Fibroblast of upper back skin (primary cell): ENCODE measurements at regions not wholly inside any gene's neighbourhood (a gene's known extent, or its start where the extent isn't known, plus 50 kb on each side); places are given as distances from the start of the nearest gene placed in this dataset.

Source experiments
- DNase-seq: peaks from one replicate; pipeline ENCODE4 v3.0.0-alpha.2; 2013

DNA sequence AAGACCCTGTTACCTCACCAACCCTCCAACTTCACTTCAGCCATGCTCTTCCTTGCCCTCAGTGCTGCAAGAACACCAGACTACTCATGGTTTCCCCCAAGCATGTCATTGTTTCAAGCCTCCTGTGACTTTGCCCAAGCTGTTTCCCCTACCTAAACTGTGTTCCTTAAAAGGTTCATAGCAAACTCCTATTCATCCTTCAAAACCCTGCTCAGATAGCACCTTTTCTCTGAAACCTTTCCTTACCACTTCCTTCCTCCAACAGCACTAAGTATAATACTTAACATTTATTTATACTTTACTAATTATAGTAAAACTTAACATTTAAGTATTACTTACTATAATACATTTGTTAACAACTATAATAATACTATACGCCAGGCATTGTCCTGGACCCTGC lies 136.2 kb downstream of the CCT6B start:
- DNase-seq: no peak

DNA sequence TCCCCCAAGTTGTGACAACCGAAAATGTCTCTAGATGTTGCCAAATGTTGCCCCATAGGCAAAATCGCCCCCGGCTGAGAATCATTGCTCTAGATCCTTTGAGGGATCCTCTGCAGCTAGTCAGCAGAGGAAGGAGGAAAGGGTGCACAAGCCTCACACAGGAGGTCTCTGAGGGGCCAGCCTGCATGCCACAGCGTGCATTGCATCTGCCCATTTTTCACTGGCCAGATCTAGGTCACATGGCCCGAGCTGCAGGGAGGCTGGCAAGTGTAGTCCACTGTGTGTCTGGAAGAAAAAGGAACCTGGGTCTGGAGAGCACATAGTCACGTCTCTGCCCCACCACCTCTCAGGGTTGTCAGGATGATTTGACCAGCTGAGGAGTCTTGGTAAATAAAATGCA lies 138.2 kb downstream of the CCT6B start:
- no peak for DNase-seq

DNA sequence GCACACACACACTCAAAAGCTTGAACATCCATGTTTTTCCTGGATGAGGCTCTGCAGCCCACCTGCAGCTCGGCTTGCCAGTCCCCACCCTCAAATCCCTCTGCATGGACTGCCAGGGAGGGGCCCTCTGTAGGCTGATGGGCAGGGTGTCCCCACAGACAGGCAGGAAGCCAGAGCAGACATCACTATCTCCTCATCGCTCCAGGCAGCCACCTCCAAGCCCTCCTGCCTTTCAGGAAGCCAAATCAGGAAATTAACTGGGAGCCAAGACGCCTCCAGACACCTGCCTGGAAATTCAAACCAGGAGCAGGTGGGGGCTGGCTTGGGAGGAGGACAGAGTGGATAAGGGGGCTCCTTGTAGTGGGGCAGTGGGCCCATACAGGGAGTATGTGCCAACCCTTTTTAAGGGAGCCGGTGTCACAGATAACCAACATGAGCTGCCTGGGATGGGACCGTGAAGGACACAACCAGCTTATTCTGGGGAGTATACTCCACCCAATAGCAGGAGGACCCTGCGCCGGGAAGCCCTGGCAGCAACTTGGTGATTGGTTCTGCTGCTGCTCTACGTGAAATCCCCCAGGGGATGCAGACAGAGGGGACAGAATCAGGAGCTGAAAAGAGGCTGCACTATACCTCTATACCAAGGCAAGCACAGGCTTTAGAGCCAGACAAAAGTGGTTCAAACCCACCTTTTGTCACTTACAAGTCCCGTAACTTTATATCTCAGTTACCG lies 139.1 kb downstream of the CCT6B start:
- DNase-seq: no peak

DNA sequence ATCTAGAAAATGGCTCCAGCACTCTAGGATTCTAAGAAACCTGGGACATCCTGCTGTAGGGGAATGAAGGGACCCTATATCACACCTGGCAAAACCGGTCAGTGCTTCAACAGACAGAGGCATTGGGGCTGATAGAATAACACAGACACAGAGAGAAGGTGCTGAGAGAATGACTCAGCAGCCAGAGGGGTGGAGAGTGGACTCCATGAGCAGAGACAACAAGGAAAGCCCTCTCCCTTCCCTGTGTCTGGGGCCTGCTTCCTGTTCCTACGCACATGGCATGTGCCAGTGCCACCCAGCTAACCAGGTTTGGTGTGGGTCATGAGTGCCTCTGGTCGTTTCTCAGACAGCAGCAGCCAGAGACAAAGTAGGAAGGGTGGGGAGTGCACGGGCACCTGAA lies 140.3 kb downstream of the CCT6B start:
- no peak for DNase-seq

DNA sequence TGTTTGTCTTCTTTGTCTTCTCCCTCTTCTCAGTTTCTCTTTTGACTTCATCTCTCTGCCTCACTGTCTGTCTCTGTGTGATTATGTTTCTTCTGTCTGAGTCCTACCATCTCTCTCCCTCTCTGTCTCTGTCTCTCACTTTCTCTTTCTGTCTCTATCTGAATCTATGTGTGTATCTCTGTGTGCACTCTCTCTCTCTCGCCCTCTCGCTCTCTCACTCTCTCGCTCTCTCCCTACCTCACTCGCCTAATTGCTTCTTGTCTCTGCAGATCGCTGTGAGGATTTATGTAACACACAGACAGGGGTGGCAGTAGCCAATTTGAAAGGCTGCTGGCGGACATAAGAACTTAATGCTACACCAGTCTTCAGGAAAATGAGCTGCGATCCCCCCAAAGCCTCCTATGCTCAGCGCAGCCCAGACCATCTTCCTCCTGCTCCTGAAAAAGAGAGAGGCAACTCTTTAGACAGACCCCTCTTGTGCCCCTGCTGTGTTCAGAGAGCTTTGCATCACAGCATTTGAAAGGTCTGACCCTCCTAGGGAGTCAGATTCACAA lies 140.9 kb downstream of the CCT6B start:
- DNase-seq: no peak

DNA sequence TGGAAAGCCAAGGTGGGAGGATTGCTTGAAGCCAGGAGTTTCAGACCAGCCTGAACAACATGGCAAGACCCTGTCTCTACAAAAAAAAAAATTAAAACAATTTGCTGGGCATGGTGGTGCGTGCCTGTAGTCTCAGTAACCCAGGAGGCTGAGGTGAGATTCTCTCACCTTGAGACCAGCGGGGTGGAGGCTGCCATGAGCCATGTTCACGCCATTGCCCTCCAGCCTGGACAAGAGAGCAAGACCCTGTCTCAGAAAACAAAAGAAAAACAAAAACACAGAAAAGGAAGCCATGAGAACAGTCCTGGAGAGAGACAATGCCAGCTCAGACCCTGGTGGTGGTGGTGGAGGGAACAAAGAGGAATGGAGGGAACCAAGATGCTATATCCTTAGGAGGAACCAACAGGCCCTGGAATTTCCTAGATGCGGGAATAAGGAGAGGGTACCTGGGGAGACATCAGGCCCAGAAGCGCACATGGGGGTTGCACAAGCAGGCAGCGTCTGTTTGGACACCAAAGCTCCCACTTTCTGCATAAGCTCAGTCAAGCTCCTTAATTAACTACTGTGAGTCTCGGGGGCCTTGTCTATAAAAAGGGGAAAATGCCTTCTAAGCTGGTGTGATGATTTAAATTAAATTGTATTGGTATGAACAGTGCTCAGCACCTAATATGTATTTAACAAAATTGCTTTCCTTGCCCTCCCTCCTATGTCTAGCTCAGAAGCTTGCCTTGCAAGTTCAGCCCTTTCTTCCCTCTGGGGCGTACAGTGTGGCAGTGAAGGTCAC lies 143.8 kb downstream of the CCT6B start:
- no peak for DNase-seq

DNA sequence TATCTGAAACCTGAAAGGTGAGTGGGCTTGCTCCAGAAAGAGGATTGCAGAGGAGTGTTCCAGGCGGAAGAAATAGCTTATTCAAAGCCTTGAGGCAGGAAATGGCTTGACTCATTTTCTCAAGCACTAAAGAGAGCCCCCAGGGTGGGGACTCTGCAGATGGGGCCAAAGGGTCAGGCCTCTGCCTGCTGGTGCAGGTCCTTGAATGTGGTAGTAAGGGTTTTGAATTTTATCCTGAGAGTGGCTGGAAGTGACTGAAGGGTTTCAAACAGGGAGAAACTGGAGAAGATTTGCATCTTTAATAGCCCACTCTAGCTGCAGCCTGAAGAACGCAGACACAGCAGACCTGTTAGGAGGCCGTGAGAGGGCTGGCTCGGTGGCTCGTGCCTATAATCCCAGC lies 144.4 kb downstream of the CCT6B start:
- no peak for DNase-seq

DNA sequence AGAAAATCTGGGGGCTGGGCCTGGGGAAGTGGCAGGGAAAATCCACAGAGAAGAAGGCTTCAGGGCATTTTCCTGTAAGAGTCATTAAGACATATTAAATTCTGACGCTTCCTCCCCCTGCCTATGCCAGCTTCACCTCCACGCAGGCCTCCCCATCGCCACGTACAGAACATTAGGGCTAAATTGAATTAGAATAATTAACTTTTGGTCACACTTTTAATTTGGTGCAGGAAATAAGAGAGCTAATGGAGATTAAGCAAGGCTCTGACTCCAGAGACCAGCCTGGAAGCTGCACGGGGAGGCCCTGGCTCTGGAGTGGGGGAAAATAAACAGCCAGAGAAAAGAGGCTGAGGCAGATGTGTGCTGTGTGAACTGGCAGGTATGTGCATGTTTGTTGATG lies 148.0 kb downstream of the CCT6B start:
- no peak for DNase-seq

DNA sequence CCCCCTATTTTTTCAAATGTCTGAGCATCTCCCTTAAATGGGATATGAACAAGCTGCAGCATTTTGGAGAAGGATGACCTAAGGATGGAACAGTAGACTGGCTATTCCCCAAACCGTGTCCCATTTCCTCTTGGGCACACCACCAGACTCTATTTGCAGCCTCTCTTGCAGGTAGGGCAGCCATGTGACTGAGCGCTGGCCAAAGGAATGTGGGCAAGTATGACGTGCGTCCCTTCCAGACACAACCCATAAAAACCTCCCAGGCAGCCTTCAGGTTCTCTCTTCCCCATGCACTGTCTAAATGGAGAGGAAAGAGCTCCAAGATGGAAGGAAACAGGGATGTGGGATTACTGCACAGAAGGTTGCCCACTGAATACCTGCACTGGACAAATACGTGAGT lies 149.7 kb downstream of the CCT6B start:
- DNase-seq: no peak

DNA sequence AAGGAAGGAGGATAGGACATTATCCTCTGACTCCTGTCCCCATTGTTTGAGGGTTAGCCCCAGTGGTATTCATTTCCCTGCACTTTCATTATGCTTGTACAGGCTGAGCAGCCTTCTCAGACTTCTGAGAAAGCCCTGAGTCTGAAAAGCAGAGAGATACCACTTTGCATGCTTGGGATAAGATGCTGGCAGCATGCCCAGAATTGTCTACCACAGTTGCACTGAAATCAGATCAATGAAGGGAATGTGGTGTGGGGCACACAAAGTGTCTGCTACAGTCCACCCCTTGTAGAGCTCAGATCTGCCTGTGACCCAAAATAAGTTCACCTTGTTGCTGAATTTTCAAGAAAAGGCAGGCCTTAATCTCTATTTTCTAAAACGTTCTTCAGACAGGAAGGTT lies 160.6 kb downstream of the CCT6B start:
- no peak for DNase-seq

DNA sequence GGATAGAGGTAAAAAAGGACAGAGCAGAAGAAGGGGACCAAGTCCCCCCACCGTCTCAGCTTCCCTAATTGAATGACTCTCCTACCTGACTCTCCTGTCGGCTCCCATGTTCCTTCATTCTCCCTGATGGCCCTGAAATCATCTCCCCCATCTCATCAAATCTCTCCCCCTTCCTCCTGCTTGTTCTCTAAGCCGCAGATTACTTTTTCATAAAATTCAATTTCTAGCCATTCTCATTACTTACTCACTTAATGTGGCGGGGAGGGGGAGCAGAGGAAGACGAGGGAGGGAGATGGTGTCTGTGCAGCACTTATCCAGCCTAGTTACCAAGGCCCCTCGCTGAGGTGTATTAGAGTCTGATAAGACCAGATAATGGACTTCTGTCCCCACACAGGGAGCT lies 161.5 kb downstream of the CCT6B start:
- DNase-seq: no peak

DNA sequence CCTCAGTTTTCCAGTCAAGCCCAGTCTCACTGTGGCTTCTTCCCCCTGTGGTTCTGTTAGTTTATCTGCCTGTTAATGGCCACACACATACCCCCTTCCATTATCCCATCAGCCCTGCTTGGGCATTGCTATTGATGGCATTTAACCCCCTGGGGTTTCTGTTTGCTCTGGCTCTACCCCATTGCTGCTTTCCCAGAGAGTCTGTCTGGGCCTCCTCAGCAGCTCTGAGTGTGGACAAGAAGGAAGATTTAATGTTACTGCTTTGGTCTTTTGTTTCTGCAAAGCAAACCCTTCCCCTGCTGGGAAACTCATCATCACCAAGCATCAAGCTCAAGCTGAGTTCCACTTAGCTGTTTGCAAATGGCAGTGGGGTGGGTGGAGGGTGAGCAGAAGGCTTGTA lies 162.7 kb downstream of the CCT6B start:
- no peak for DNase-seq

DNA sequence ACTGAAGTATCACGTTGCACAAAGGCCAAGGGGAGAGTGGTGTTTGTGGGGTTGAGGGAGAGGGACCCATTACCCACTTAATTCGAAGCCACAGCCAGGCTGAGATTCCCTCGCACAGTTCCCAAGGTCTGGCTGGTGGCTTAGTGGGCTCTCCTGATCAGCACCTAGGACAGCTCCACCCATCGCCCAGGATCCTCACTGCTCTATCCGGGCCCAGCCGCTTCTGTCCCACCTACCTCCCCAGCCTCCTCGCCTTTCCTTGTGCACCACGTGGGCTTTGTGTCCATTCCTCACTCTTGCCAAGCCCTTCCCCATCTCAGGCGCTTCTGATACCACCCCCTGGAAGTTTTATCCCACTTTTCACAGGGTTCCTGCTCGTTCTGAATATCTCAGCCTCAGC lies 163.5 kb downstream of the CCT6B start:
- peak; percentile 16 for DNase-seq

DNA sequence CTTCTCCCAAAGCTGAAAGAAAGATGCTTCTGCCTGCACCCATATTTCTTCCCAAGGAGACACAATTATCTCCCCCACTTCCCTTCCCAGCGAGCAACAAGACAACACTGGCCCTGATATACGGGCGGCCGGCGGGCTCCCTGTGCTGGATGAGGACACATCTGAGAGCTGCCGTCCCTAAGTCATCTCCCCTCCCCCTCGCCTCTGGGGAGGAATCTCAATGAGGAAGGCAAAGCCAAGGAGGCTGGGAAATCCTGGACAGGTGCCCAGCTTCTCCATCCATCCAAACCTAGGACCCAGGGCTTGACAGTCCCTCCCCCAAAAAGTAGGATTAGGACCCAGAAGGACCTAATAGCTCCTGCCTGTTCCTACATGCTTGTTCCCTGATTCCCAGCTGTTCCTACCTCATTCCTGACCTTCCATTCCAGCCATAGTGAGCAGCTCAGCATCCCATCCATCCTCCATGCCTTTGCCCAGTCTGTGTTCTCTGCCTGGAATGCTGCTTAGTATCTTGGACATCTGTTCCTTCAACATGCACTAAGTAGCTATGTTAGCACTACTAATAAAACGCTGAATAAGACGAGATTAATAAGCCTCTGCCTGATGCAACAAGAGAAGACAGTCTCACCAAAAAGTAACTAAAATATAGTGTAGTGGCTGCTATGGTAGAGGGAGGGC lies 167.9 kb downstream of the CCT6B start:
- no peak for DNase-seq

DNA sequence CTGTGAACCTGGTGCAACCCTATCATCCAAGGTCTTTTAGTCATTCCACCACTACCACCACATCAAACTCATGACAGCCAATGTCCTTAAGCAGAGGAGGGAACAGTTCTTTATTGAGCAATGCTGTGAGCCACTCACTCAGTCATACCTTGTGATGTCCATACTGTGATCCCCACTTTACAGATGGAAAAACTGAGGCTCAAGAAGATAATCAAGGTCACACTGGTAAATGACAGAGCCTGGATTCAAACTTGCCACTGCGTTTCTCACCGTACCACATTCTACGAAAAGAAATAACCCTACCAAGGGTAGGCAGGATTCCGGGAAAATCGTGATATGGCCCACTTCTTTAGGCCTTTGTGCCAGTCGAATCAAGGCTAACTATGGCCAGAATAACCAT lies 172.6 kb downstream of the CCT6B start:
- no peak for DNase-seq

DNA sequence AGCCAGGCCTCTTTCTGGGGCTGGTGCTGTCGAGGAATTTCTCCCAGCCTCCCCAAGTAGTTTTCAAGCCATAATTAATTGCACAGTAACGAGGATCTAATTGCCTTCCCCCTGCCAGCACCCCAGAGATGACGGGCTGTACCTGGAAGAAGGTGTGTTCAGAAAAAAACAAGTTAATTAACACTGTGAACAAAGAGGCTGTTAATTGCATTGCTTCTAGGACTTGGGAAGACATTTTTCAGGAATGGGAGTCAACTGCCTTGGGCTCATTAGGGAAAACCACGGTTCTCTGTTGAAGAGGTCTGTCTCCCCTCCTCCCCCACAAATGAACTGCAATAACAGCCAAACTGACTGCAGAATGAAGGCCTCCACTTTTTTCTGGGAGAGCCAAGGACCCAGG lies 176.7 kb downstream of the CCT6B start:
- no peak for DNase-seq

DNA sequence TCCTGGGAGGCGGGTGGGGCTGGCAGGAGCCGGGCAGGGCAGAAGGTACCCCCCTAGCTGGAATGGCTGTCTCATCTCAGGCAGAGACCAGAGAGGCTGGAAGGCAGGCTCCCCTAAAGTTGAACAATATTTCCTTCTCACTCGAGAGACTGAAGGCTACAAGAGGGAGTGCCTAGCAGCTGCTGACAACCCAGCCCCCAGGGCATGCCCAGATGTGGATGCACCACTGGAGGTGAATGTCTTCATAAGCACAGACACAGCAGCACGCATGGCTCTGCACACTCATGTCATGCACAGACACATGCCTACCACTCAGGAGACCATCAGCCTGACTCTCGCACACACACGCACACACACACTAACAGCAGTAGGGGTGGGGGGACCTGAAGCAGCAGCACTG lies 179.0 kb downstream of the CCT6B start:
- no peak for DNase-seq

DNA sequence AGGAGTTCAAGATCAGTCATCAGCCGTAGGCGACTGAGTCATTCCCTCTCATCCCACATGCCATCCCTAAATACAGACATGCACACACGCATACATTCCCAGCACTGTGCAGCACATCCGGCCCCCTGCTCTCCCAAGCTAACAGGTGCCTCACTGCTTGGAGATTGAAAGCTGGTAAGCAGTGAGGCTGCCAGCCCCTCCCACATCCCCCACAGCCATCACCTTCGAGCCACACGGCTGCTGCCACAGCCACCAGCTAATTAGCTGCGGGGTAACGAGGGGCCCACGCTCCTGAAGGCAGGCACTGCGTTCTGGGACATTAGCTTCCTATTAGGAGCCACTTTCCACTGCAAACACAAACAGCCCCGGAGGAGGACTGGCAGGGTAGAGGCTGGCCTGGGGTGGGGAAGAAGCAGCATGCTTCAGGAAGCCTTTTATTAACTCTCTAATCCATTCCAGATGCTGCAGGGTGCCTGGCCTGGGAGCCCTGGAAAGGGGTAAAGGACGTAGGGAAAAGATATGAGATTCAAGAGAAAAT lies 179.6 kb downstream of the CCT6B start:
- DNase-seq: no peak

DNA sequence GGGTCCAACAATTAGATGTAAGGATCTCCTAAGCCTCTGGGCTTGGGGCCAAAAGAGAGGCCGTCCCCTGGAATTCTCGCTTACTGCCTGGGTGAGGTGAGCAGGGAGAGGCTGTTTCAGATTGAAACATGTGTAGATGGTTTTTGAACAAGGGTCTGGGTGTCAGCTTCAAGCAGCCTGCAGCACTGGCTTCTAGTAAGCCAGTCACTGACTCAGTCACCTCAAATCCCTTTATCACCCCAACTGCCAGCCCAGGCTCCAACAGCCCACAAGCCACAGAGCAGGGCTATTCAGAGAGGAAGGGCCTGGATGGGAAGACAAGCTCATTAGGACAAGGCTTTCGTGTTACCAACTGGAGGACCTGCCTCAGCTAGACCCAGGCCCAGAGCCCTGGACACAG lies 180.2 kb downstream of the CCT6B start:
- no peak for DNase-seq

DNA sequence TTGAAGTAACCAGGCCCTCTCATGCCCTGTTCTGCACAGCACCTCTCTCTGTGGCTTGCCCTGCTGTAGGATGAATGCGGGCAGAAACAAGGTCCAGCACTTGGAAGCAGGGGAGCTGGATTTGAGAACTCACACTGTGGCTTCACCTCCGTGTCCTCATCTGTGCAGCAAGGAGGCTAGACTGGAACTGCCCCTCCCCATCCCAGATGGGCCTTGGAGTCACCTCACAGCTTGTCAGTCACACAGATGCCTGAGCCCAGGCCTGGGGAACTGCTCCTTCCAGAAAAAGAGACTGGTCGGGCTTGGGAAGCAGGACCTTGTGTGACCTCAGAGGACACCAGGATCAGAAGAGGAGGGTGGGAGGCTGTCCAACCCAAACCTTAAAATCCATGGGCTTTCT lies 180.8 kb downstream of the CCT6B start:
- DNase-seq: no peak

DNA sequence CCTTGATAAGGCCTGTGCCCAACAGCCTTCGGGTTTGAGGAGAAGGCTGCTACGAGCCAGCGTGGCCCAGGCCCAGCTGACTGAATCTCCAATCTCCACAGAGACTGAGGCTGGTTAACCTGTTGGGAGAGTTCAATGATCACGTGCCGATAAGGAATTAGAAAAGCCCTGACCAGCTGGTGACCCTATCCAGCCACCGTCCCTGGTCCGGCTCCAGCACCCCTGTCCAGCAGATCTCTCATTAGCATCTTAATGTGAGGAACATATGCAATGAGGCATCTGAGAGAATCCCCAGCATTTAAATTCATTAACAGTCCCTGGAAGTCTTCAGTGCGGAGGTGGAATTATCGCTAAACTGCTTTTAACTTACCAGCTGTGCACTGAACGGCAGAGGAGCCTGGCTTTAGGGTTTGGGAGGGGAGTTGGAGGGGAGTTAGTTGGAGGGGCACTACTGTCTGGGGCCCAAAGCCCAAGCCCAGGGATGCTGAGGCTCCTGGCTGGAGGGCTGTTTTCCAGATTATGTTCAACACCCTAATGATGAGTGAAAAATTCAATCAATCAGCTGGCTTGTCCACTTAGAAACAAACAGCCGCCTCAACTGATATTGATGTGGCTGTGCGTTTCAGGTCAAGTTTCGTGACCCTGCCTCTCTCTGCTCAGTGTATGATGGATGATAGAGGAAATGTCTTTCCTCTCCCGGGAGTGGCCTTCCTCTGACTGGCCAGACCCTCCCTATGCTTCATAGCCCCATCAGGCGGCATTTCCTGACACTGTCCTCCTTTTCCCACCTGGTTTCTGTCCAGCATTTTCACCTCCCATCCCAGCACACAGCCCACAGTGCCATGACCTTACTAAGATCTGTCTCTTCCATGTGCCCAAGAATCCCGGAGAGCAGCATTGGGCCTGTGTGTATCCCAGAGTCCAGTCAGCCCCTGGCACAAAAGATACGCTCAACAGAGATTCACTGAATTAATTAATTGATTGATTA lies 184.5 kb downstream of the CCT6B start:
- DNase-seq: no peak

DNA sequence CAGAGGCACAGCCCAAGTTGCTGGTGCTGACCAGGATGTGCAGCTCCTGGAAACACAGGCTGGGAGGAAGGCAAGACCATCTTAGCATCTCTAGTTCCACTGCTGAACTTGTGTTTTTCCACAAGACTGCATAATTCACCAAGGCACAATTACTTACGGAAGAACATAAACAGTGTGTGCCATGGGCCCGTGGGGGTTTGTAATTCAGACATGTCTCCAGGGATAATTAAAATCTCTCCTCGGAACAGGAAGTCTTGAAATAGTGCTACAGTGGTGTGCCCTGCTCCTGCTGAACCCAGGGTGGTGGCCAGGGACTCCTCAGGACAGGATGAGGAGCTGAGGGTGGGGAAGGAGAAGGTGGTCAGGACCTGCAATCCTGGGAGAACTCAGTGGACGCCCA lies 188.2 kb downstream of the CCT6B start:
- no peak for DNase-seq
